ENCODE measurements at regions not wholly inside any gene's neighbourhood (a gene's known extent, or its start where the extent isn't known, plus 50 kb on each side); places are given as distances from the start of the nearest gene placed in this dataset.
"Not testable (repeated sequence)": the region's sequence is repeated elsewhere in the genome, so short reads cannot be mapped to it uniquely, and the experiment has no call there.

- H3K36me3 ChIP-seq (ENCODE audit: control insufficient read depth in 2 of 3, insufficient read depth in 3 of 3, low read length in 3 of 3); CTCF ChIA-PET; ATAC-seq; H3K4me3 Mint-ChIP-seq; H3K27ac ChIP-seq (ENCODE audit: low read depth, low read length); POLR2A ChIA-PET; DNase-seq; H3K4me1 ChIP-seq (ENCODE audit: control insufficient read depth in 2 of 2, insufficient read depth in 2 of 2, low read length in 2 of 2); H3K9me3 Mint-ChIP-seq; H3K27ac Mint-ChIP-seq; H3K27me3 ChIP-seq (ENCODE audit: control insufficient read depth in 2 of 2, insufficient read depth in 2 of 2, low read length in 2 of 2); H3K4me3 ChIP-seq (ENCODE audit: low read length); H3K9me3 ChIP-seq (ENCODE audit: control insufficient read depth in 2 of 3, low read length in 3 of 3); H3K36me3 Mint-ChIP-seq; intact Hi-C loops (cut with micrococcal nuclease); H3K4me1 Mint-ChIP-seq: not testable (repeated sequence)
- peaks cover 0 to 17% (median 9%) of the 10 kb centered on the region in 5 donors for H3K27me3 Mint-ChIP-seq
Measured at GRCh38 chr3:23144051-23144450, 59.1 kb upstream of the UBE2E2 start.

DNA sequence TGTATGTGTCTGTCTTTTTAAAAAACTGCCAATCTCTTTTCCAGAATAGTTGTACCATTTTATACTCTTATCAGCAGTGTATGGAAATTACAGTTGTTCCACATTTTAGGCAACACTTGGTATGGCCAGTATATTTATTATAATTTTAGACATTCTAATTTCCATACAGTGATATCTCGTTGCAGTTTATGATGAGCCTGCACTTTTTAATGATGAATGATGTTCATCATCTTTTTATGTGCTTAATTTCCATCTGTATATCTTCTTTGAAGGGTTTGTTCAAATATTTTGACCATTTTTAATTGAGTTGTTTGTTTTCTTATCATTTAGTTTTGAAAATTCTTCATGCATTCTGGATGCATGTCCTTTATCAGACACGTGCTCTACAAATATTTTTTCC, 57.0 kb upstream of the UBE2E2 start:
- CTCF ChIA-PET, result no interaction called here
- Mint-ChIP-seq H3K4me1 (peaks cover 0 to 7% (median 2%) of the 10 kb centered on the region in 7 donors), H3K27me3 (peaks cover 0 to 26% (median 10%) of the 10 kb centered on the region in 5 donors)

DNA sequence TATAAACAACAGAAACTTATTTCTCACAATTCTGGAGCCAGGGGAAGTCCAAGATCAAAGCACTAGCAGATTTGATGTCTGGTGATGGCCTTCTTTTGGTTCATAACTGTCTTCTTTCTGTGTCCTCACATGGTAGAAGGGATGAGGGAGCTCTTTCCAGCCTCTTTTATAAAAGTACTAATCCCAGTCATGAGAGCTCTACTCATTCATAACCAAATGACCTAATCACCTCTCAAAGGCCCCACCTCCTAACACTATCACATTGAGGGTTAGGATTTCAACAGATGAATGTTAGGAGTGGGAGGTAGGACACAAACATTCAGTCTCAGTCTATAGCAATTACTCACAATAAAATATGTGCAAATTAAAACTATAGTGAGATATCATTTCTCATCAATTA, 50.1 kb upstream of the UBE2E2 start:
- Histone ChIP-seq H3K4me3 (ENCODE audit: low read length) (no peak overlapping the region), H3K27me3 (ENCODE audit: control insufficient read depth in 2 of 2, insufficient read depth in 2 of 2, low read length in 2 of 2) (no peaks in the 10 kb centered on the region), H3K27ac (ENCODE audit: low read depth, low read length) (no peak overlapping the region), H3K9me3 (ENCODE audit: control insufficient read depth in 2 of 3, low read length in 3 of 3) (no peaks in the 10 kb centered on the region), H3K36me3 (ENCODE audit: control insufficient read depth in 2 of 3, insufficient read depth in 3 of 3, low read length in 3 of 3) (no peaks in the 10 kb centered on the region), H3K4me1 (ENCODE audit: control insufficient read depth in 2 of 2, insufficient read depth in 2 of 2, low read length in 2 of 2) (no peaks in the 10 kb centered on the region)
- DNase-seq (no peak), ATAC-seq (no peak)
- POLR2A ChIA-PET, result no interaction called here
- CTCF ChIA-PET, result no interaction called here
- no peak overlapping the region for H3K27ac Mint-ChIP-seq
- intact Hi-C loops (cut with micrococcal nuclease), result no loop called here
- H3K36me3 Mint-ChIP-seq, result no peaks in the 10 kb centered on the region
- H3K27me3 Mint-ChIP-seq, result peaks cover 0 to 34% (median 5%) of the 10 kb centered on the region in 5 donors
- peaks cover 0 to 6% (median 0%) of the 10 kb centered on the region in 7 donors for H3K4me1 Mint-ChIP-seq
- H3K9me3 Mint-ChIP-seq, result peaks cover 0 to 11% (median 4%) of the 10 kb centered on the region in 11 donors
- H3K4me3 Mint-ChIP-seq, result no peak overlapping the region

More for the DNA sequence above, 57.0 kb upstream of the UBE2E2 start:
- H3K4me3 Mint-ChIP-seq, result no peak overlapping the region
- no peaks in the 10 kb centered on the region for H3K4me1 ChIP-seq (ENCODE audit: control insufficient read depth in 2 of 2, insufficient read depth in 2 of 2, low read length in 2 of 2)
- no peak for DNase-seq
- intact Hi-C loops (cut with micrococcal nuclease), result no loop called here
- no peaks in the 10 kb centered on the region for H3K27me3 ChIP-seq (ENCODE audit: control insufficient read depth in 2 of 2, insufficient read depth in 2 of 2, low read length in 2 of 2)
- POLR2A ChIA-PET, result no interaction called here
- H3K9me3 Mint-ChIP-seq, result peaks cover 0 to 4% (median 0%) of the 10 kb centered on the region in 11 donors
- no peak overlapping the region for H3K27ac Mint-ChIP-seq
- no peak overlapping the region for H3K27ac ChIP-seq (ENCODE audit: low read depth, low read length)
- H3K36me3 ChIP-seq (ENCODE audit: control insufficient read depth in 2 of 3, insufficient read depth in 3 of 3, low read length in 3 of 3), result no peaks in the 10 kb centered on the region
- H3K4me3 ChIP-seq (ENCODE audit: low read length), result no peak overlapping the region
- no peaks in the 10 kb centered on the region for H3K9me3 ChIP-seq (ENCODE audit: control insufficient read depth in 2 of 3, low read length in 3 of 3)
- ATAC-seq, result no peak
- no peaks in the 10 kb centered on the region for H3K36me3 Mint-ChIP-seq

Data from naive thymus-derived CD4-positive, alpha-beta T cell (primary cell).